MCF 10A (cell line): ENCODE measurements at regions not wholly inside any gene's neighbourhood (a gene's known extent, or its start where the extent isn't known, plus 50 kb on each side); places are given as distances from the start of the nearest gene placed in this dataset.

Source experiments
- BruUV-seq: library from RNA; stranded (reverse); fragments of 400-500 nt; replicated peaks from 2 replicates; lab custom pipeline; 2021; lab: Mats Ljungman, UMichigan
- CTCF ChIA-PET: fragments of 300-600 bp; sonication (Branson Sonifier 250); formaldehyde crosslinking; extraction: SDS; loops from one replicate; lab custom pipeline; 2021; ENCODE audit warnings: antibody characterized with exemption, inconsistent platforms; lab: Yijun Ruan, JAX
- POLR2A ChIA-PET: fragments of 300-600, 350-650 bp; sonication (Branson Sonifier 250); formaldehyde crosslinking; extraction: SDS; loops from one replicate; lab custom pipeline; 2020; ENCODE audit warnings: antibody characterized with exemption, inconsistent platforms; lab: Yijun Ruan, JAX
- DNase-seq: peaks from one replicate; pipeline ENCODE4 v3.0.0-alpha.2; 2018; ENCODE audit not compliant: unreplicated experiment
- H3K27ac Mint-ChIP-seq: one replicate; pipeline ENCODE4 v1.8.0; 2022; ENCODE audit warnings: mild to moderate bottlenecking, low read depth, mixed read lengths; ENCODE audit not compliant: unreplicated experiment
- H3K27me3 Mint-ChIP-seq: one replicate; pipeline ENCODE4 v1.8.0; 2022; ENCODE audit warnings: mixed read lengths; ENCODE audit not compliant: insufficient read depth, unreplicated experiment
- H3K36me3 Mint-ChIP-seq: one replicate; pipeline ENCODE4 v1.8.0; 2022; ENCODE audit warnings: mild to moderate bottlenecking, moderate library complexity, mixed read lengths; ENCODE audit not compliant: insufficient read depth, unreplicated experiment
- H3K4me1 Mint-ChIP-seq: one replicate; pipeline ENCODE4 v1.8.0; 2022; ENCODE audit warnings: mixed read lengths; ENCODE audit not compliant: insufficient read depth, unreplicated experiment
- H3K4me3 Mint-ChIP-seq: one replicate; pipeline ENCODE4 v1.8.0; 2022; ENCODE audit warnings: mild to moderate bottlenecking, moderate library complexity, mixed read lengths; ENCODE audit not compliant: unreplicated experiment
- H3K9me3 Mint-ChIP-seq: one replicate; pipeline ENCODE4 v1.8.0; 2022; ENCODE audit warnings: mixed read lengths; ENCODE audit not compliant: unreplicated experiment
- CTCF ChIP-seq: fragments of 200-600 bp; IDR thresholded peaks from one replicate; pipeline ENCODE4 v1.8.0; 2022; ENCODE audit warnings: antibody characterized with exemption, mild to moderate bottlenecking; ENCODE audit not compliant: unreplicated experiment
- intact Hi-C: fragments of 100-400 bp; cut with micrococcal nuclease; formaldehyde crosslinking; loops from 2 replicates; pipeline ENCODE4 v1.14.1; 2022

- H3K27ac Mint-ChIP-seq: no peak overlapping the region
- no peak for DNase-seq
- ChIA-PET POLR2A (interaction anchor here (0.5 to 0.6 kb wide), 3 partner anchors 17 to 352 kb away, joined by 3 to 4 read pairs (median 3); no protein-coding TSS in a partner anchor), CTCF (no interaction called here)
- no peaks in the 10 kb centered on the region for H3K27me3 Mint-ChIP-seq
- H3K36me3 Mint-ChIP-seq: no peaks in the 10 kb centered on the region
- BruUV-seq: no TSS peak
- TF ChIP-seq CTCF: no peak
- intact Hi-C loops: no loop called here
- no peaks in the 10 kb centered on the region for H3K4me1 Mint-ChIP-seq
- H3K4me3 Mint-ChIP-seq: no peak overlapping the region
- no peaks in the 10 kb centered on the region for H3K9me3 Mint-ChIP-seq
Measured at GRCh38 chr15:93631958-93632618, 543.1 kb upstream of the RGMA start.

DNA sequence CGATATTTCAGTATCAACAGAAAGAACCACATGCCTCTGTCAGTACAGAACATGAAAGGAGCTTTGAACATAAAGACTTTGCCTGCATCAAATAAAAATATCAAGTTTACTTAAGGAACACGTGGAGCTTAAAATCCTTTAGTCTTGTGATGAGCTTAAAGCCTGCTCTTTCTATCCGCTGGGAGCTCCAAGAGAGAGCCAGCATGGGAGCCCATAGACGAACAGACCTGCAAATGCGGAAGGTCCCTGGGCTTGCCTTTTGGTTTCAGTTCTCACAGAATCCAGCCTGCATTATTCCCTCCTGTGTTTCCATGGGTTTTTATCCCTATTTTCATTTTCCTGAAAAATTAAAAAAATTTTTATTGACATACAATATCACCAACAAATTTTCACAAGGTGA is 530.6 kb upstream of the RGMA start:
- no TSS peak for BruUV-seq
- intact Hi-C loops: no loop called here
- Mint-ChIP-seq H3K4me3 (no peak overlapping the region), H3K9me3 (no peaks in the 10 kb centered on the region), H3K4me1 (peaks cover 4% of the 10 kb centered on the region), H3K36me3 (no peaks in the 10 kb centered on the region), H3K27me3 (no peaks in the 10 kb centered on the region), H3K27ac (no peak overlapping the region)
- ChIA-PET CTCF (no interaction called here), POLR2A (no interaction called here)
- no peak for TF ChIP-seq CTCF
- DNase-seq: no peak

GRCh38 chr15:93617443-93617842 is 528.4 kb upstream of the RGMA start:
- intact Hi-C loops: no loop called here
- Mint-ChIP-seq H3K36me3 (no peaks in the 10 kb centered on the region), H3K4me3 (no peak overlapping the region), H3K4me1 (peaks cover 6% of the 10 kb centered on the region), H3K27ac (no peak overlapping the region), H3K9me3 (no peaks in the 10 kb centered on the region), H3K27me3 (no peaks in the 10 kb centered on the region)
- ChIA-PET CTCF (no interaction called here), POLR2A (no interaction called here)
- no peak for TF ChIP-seq CTCF
- no peak for DNase-seq
- BruUV-seq: no TSS peak

DNA sequence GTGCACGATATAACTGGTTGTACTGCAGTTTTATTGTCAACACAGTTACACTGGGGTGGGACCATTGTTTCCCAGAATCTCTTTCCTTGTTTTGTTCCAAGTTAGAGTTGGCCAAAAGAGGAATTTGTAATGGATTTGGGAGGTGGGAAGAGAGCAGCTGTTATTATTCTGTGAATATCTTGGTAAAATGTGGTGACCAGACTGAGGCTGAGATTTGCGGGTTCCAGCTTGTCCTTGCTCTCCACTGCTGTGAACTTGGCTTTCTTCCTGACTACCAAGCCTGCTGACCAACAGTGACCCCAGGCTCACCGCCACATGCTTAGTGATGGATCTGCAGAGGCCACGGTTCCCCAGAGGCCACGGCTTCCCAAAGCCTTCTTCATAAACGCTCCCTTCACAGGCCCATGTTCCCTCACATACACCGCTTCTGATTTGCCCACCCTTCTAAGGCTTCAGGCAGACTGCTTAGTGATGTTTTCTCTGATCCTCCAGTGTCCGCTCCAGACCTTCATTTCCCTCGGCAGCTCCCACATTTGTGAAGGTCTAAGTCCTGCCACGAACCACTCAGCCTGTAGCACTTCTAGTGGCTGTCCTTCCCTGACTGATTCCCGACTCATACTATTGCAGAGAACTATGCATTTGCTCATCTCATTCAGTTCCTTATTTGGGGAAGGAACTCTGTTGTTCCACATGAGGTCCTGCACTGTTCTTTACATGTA is 525.5 kb upstream of the RGMA start:
- Mint-ChIP-seq H3K27me3 (no peaks in the 10 kb centered on the region), H3K27ac (no peak overlapping the region), H3K4me3 (no peak overlapping the region), H3K36me3 (no peaks in the 10 kb centered on the region), H3K9me3 (peaks cover 10% of the 10 kb centered on the region), H3K4me1 (peaks cover 16% of the 10 kb centered on the region)
- intact Hi-C loops: no loop called here
- CTCF ChIA-PET: no interaction called here
- POLR2A ChIA-PET: interaction anchor here (0.7 kb wide), 1 partner anchor 18 kb away, joined by 3 read pairs; no protein-coding TSS in a partner anchor
- BruUV-seq: no TSS peak
- DNase-seq: no peak
- TF ChIP-seq CTCF: no peak
